GM19397 (cell line): ENCODE measurements at regions not wholly inside any gene's neighbourhood (a gene's known extent, or its start where the extent isn't known, plus 50 kb on each side); places are given as distances from the start of the nearest gene placed in this dataset.
"Not testable (repeated sequence)": the region's sequence is repeated elsewhere in the genome, so short reads cannot be mapped to it uniquely, and the experiment has no call there.

ENCODE experiments used
- ATAC-seq: cut with Tn5 transposase; IDR thresholded peaks from one replicate; pipeline ENCODE4 v1.9.1; 2021; ENCODE audit warnings: mild to moderate bottlenecking, moderate library complexity; ENCODE audit not compliant: unreplicated experiment

DNA sequence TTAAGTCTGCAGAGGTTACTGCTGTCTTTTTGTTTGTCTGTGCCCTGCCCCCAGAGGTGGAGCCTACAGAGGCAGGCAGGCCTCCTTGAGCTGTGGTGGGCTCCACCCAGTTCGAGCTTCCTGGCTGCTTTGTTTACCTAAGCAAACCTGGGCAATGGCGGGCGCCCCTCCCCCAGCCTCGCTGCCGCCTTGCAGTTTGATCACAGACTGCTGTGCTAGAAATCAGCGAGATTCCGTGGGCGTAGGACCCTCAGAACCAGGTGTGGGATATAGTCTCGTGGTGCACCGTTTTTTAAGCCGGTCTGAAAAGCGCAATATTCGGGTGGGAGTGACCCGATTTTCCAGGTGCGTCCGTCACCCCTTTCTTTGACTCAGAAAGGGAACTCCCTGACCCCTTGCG is 2146.3 kb upstream of the WWC1 start:
- not testable (repeated sequence) for ATAC-seq

DNA sequence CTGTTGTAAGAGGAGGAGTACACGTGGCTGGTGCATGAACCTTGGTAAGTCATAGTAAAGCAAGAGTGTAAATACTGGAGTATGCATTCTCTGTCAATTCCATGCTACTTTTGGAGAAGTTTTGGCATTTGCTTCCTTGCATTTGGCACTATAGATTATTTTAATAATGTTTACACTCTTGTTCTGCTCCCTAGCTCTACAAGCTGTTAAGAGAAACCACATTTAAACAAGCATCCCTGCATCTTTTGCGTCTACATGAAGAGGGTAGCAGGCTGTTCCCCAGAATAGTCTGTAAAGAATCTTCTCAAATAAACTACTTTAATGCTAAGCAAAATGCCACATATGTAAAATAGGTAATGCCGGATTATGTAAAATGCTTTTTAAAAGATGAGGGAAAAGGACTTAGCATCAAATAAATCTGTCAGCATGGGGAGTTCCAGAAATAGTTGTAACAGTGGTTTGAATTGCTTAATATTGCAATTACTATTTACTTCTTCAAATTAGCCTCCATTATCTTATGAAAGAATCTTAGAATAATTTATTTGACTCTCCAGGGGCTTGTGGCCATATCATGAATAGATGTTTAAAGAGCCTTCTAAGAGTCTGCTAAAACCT is 2127.3 kb upstream of the WWC1 start:
- no peak for ATAC-seq

DNA sequence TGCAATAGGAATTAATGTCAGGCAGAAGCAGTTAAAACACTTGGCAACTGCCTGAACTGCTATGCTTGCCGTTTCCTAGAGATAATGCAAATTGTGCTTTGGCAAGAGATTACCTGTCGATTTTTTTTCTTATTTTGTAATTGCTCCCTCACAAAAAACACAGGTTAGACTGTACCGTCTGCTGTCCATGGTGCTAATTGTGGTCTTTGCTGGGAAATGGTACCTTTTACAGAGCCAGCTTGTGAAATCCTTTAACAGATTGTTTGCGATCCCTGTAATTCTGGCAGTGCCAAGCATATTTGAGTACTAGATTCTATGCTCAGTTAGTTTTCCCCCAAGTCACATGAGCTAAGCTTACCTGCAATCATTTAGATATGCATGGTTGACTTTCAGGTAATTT is 2125.8 kb upstream of the WWC1 start:
- ATAC-seq, result no peak

DNA sequence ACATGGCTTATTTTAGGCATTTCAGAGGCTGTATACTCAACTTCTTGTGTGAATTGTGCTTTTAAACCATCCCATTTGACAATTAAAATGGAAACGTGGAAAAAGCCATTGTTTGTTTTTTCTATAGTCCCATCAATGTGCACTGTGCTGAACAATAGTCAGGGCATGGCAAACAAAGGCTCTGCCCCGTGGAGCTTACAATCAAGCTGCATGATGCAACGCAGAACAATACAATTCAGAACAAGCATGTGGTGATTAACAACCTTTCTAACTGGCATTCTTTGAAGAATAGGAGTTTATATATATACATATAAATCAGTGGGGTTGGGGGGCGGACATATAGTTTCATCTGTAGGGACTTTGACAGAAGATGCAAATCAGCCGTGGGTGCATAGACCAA is 2125.4 kb upstream of the WWC1 start:
- ATAC-seq, result no peak

DNA sequence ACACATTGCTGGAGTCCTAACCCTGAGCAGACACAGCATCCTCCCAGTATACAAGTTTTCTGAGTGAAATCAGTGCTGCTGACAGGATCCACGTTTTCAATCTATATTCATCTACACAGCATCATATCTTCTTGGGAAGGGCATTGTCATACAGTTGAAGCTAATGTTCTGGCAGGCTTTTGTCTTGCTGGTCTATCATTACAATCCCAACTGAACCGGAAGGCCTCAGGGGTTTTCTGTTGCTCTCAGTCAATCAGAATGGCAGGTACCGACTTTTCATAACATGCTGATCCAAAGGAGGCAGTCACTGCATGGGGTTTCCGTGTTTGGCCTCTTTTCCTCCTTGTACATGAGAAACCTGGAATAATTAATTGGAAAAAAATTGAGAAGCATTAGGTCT is 2118.8 kb upstream of the WWC1 start:
- no peak for ATAC-seq

DNA sequence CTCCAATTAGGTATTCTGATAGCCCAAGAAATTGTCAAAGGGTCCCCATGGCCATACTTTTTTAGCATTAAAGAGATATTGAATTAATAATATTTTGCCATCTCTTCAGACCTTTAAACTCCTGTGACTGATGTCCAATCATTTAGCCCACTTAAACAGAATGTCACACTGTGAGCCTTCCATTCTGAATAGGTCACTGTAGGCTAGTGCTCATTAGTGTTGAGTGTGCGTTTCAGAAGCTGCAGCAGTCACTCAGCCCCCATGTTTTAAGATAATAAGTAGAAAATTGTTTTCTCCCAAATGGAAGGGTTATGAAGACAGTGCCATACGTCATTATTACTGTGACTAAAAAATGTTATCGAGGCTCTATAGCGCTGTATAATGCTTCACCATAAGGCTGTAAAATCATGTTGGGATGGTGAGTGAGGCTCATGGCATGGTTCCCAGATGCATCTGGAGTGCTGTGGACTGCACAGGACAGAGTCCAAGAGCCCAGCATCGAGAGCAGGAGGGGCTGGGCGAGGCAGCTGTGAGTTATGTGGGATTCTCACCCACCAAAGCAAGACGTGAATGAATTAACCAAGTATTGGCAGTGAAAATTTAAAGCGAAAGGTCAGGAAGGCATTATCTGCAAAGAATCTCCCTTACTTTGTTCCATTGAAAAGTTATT is 2112.9 kb upstream of the WWC1 start:
- no peak for ATAC-seq

DNA sequence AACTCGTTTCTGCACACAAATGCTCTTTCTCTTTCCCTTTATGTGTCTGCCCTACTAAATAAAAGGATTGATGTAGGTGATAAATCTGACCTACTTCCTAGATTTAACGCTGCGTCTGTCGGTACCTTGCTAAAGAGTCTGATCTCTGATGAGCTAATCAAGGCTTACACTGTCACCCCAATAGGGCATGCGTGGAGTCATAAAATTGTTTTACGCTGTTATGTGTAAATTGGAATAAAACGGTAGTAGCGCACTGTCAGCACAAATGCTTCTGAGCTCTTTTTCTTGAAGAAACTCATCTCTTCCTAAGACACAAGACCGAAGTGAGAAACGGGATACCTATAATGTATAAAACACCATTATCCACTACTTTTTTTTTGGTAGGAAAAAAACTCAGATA is 2106.3 kb upstream of the WWC1 start:
- ATAC-seq, result no peak

DNA sequence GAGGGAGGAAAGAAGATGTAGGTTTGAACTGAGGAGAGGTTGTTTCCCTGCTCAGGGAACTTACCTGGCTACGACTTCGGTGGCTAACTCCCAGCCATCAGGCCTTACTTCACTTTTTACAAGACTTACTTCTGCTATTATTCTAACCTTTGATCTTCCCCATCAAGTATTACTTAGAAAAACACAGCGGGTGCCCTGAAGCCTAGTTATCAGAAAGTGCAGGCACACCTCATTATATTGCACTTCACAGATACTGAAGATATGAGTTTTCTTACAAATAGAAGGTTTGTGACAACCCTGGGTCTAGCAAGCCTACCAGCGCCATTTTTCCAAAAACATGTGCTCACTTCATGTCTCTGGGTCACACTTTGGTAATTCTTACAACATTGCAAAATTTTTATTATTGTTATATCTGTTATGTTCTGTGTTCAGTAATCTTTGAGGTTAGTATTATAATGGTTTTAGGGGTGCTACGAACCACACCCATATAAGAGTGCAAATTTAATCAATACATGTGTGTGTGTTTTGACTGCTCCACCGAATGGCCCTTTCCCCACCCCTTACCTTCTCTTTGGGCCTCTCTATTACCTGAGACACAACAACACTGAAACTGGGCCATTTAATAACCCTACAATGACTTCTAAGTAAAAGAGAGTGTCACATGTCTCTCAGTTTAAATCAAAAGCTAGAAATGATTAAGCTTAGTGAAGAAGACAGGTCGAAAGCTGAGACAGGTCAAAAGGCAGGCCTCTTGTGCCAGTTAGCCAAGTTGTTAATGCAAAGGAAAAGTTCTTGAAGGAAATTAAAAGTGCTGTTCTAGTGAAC is 2102.7 kb upstream of the WWC1 start:
- no peak for ATAC-seq

DNA sequence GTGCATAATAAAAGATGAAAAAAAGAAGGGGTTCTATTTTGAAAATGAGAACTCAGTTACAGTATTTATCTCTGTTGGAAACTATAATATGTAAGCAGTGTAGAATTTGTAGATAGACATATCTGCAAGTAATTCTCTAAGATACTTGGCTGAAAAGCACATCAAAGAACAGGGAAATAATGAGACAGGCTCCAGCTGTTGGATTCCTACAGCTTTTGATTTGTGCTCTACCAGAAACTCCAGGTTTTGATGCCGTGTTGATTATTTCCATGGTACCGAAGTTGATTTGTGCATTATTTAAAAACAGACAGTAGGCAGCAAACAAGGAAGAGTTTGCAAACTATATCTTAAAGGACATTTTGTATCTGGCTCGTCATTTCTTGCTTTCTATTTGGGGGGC is 2098.7 kb upstream of the WWC1 start:
- ATAC-seq, result no peak

DNA sequence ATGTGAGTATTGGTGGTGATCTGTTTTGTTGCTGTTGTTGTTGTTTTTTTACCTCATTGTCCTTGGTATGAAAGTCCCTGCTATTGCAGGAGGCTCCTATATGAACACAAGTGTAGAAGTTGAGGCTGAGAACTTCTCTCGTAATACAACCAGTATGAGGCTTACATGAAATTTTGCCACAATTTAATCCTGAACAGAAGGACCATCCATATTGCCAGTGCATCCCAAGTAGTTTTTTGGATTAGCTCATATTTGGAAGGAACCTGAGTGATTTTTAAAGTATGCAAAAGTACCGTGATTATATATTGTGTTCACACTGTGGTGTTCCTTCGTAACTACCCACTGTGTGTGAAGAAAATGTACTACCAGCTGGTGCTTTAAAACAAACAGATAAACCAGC is 2095.5 kb upstream of the WWC1 start:
- no peak for ATAC-seq

DNA sequence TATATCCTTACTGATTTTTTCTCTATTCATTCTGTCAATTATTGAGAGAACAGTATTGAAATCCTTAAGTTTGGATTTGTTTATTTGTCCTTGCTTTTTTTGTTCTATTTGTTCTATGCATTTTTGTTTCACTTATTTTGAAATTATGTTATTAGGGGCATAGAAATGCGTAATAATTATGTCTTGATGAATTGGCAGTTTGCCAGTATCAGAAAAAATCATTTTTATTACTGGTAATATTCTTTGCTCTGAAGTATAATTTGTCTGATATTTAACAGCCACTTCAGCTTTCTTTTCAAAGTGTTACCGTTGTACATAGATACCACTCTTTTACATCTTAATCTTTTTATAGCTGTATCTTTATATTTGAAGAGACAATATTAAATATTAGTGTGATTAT is 2090.9 kb upstream of the WWC1 start:
- ATAC-seq, result no peak

DNA sequence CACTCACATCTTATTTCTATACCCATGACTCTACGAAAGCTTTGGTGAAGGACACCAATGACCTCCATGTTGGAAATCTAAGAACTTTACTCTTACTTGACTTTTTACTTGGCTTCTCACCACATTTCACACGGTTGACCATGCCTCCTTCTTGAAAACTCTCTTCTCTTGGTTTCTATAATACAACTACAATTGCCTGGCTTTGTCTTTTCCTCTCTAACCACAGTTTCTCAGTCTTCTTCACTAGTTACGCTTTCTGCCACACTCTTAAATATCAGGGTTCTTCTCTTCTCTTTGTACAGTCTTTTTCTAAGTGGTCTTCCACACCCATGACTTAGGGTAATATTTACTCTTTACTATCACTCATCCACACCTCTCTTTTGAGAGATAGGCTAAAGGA is 2079.8 kb upstream of the WWC1 start:
- ATAC-seq, result no peak

DNA sequence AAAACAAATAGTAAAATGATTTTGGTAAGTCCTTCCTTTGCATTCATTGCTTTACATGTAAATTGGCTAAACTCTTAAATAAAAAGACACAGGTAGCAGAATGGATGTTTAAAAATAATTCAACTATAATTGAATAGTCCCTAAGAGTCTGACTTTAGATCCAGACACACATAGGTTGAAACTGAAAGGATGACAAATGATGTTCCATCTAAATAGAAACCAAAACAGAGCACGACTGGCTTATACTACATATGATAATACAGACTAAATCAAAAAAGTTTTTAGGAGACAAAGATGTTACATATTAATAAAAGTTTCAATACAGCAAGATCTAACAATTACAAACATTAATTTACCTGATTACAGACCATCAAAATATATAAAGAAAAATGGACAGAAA is 2055.1 kb upstream of the WWC1 start:
- no peak for ATAC-seq

DNA sequence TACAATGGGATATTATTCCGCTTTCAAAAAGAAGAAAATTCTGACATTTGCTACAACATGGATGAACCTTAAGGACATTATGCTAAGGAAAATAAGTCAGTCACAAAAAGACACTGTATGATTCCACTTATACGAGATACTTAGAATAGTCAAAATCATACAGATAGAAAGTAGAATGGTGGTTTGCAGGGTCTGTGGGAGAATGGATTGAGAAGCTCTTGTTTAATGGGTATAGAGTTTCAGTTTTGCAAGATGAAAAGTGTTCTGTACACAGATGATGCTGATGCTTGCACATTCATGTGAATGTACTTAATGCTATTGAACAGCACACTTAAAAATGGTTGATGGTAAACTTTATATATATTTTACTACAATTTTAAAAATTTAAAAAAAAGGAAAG is 2050.7 kb upstream of the WWC1 start:
- no peak for ATAC-seq

DNA sequence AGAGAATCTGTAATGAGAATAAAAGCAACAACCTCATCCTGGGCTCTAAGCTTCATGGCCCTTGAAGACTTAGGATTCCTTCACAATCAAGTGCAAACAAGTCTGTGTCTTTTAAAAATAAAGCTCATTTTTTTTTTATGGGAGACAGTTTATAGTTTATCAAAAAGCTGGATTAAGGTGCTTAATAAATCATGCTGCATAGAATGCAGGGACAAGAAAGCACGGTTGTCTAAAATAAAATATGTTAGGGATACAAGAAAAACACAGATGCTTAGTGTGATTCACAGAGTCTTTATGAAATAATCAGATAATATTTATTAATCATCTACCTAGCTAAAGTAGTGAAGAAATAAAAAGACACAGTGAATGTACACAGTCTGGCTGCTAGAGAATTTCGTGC is 2045.9 kb upstream of the WWC1 start:
- no peak for ATAC-seq

DNA sequence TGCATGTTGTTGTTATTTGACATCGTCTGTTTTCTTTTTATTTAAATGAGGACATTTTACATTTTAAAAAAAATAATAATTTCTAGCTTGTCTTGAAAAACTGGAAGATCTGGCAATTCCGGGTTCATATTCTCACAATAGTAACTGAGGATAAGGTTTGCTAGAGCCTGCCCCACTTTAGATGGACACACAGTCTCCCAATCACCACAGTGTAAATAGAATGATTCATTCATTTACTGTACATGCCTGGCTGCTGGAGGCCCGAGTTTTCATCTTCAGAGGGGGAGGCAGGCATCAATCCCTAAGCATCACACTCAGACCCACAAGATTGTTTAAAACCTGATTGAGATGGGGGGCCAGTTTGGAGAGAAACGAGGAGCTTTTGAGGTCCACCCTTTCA is 2039.7 kb upstream of the WWC1 start:
- no peak for ATAC-seq

DNA sequence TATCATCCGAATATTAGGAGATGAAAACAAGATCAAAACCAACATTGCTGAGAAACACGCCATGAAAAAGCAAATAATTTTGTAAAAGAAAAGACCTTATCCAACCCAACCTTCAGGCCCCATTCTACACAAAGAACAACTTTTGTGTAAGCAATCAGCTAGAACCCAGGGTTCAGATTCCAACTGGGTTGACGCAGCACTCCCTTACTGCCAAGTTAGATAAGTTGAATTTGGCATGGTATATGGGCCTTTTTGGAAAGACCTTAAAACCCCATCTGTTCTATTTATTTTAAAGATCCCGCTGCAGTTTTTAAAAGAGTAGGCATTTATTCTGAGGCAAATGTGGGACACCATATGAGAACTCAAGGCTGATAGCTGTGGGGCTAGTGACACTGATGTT is 2033.8 kb upstream of the WWC1 start:
- no peak for ATAC-seq

DNA sequence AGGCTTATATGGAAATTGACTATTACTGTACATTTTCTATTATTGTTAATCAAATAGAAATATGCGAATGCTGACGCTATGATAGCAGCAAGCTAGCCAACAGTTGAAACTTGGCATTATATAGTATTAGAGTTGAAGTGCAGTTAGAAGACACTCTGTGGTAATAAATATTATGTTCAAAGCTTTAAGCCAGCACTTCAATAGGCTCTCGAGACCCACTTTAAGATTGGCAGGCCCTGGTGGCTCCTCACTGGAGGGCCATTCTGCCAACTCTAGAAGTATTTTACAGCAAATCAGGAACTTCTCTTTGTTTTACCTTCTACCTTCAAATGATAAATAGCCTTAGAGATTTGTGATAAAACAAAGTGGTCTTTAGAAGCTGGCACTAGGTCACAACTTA is 2029.0 kb upstream of the WWC1 start:
- ATAC-seq, result no peak

DNA sequence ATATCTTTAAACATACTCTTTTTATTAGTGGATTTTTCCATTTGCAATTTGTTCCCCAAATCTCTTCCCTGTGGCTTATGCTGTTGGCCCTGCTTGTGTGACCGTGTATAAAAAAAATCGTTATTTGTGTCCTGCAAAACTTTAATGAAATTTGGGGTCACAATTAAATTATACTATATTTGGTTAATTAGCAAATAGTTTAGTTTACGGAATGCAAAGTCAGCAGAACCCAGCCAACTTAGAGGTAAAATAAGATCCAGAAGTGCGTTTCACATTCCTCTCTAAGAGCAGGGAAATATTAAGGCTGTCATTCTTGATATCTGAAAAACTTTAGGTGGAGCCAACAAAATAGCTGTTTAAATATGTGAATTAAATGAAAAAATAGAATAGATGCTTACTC is 2023.5 kb upstream of the WWC1 start:
- ATAC-seq, result no peak

DNA sequence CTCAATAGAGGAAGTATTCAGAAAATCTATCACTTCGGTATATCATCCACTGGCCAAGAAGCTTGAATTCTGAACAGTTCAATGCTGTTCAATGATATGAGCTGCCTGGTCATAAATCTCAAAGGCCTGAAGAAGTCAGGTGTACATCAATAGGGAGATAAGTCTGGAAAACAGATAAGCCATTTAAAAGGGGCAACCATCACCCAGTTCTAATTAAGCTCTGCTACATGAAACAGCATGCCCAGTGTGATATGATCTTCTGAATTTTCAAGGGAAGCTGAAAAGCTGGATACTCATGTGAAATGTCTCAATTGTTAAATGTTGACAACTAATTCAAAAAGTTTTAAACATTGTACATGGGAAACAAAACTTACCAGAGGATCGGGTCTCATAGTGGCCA is 2020.7 kb upstream of the WWC1 start:
- ATAC-seq, result no peak

DNA sequence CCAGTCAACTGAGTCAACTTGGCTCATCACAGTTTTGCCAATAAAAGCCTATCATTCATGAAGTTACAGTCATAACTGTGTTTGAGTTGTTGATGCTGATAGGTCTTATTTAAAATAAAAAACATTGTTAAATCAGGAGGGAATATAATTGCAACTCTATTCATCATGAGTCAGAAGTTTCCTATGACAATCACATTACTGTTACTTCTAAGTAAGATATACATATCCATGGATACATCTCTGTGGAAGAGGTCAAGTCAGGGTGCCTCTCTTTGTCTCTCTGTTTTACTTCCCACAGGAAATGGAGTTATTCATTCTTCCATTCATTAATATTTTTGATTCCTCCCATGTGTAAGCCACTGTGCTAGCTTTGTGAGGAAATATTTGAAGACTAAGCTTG is 2015.4 kb upstream of the WWC1 start:
- ATAC-seq, result no peak

DNA sequence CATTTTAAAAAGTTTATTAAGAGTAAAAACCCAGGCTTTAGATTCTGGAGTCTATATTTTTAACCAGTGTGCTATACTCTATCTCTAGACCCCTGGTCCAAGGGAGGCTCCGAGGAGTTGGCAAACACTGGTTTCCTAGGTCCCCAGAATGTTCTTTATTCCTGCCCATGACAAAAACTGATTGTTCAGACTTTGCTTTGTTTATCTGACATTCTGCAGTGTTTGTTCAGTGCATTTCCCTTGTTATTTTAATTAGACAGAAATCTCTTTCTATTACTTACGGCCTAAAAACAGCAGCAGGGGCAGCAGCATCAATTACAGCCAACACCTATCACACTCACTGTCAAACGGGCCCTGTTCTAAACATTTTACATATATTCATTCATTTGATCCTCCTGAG is 2011.6 kb upstream of the WWC1 start:
- ATAC-seq, result no peak
